Right lobe of liver (tissue), 4 donors: ENCODE measurements at regions not wholly inside any gene's neighbourhood (a gene's known extent, or its start where the extent isn't known, plus 50 kb on each side); places are given as distances from the start of the nearest gene placed in this dataset.

Experiments used
- CTCF ChIP-seq, 4 donors: fragments of 200-600 bp in 3 of 4; fragments of 450-650 bp in 1 of 4; IDR thresholded peaks; one replicate each; pipeline versions ENCODE4 v1.5.1 to v1.8.0; 2016 to 2022; ENCODE audit warnings: antibody characterized with exemption in 4 of 4, mild to moderate bottlenecking in 2 of 4
- POLR2A ChIP-seq: fragments of 450-650 bp; IDR thresholded peaks from one replicate; pipeline ENCODE4 v1.6.1; 2017; ENCODE audit warnings: antibody characterized with exemption, mild to moderate bottlenecking
- donor health status: DM: no; HTN: no; CAD: no.
- donor health status: DM: no; HTN: no; CAD: no.
- donor health status: DM: no; HTN: yes; CAD: no.

DNA sequence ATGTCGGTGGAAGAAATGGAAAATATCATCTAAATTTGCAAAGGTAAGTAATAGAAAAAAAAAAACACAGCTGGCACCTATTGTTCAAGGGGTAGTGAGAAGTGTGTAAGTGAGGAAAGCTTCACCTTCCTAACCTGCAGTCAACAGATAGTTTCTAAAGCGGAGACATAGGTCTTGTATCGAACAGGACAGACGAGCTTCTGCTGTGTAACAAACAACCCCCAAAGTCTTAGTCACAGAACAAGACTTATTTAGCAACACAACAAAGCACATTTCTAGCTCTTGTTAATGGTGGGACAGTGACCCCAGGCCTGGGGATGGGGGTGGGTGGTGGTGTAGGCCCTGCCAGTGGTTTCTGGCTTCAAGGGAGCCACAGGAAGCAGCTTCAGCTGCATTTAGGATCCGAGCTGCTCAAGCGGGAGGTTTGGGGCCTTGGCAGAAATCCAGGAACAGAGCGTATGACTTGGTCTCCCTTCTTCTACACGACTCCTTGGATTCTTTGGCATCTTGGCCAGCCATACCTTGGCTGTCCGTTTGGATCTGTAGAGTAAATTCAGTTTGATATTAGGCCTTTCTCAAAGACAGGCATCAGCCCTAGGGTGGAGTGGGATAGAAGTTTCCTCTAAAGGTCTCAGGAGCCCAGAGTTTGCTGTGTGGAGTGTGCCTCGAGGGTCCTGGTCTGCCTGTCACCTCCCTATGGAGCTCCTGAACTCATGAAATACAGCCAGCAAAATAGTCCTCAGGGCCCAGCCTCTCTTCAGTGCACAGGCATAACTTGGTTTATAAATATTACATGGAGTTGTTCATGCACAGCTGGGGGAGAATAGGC, 56.9 kb upstream of the SHH start:
- TF ChIP-seq CTCF (IDR thresholded peaks at IDR 0.05) (no peak), POLR2A (no peak)
